GM23338 (cell line): ENCODE measurements at regions not wholly inside any gene's neighbourhood (a gene's known extent, or its start where the extent isn't known, plus 50 kb on each side); places are given as distances from the start of the nearest gene placed in this dataset.

Experiments used
- ATAC-seq: fragments of 200-7000 bp; cut with Tn5 transposase; 3 replicates; pipeline ENCODE4 v1.9.1; 2020
- DNase-seq: peaks from one replicate; pipeline ENCODE4 v3.0.0-alpha.2; 2015; ENCODE audit warnings: low spot score
- H2AFZ ChIP-seq: fragments of 200-600 bp; sonication (generic); 2 replicates; pipeline ENCODE4 v1.8.0; 2016; ENCODE audit warnings: antibody characterized with exemption, mild to moderate bottlenecking, moderate library complexity
- H3F3A ChIP-seq: fragments of 200-600 bp; sonication (generic); replicated peaks from 2 replicates; pipeline ENCODE4 v1.8.0; 2017; ENCODE audit warnings: antibody characterized with exemption, mixed run types, low read depth
- H3K27ac ChIP-seq: fragments of 200-600 bp; sonication (generic); 2 replicates; pipeline ENCODE4 v1.6.1; 2016; ENCODE audit warnings: low read depth
- H3K27me3 ChIP-seq: fragments of 200-600 bp; sonication (generic); 2 replicates; pipeline ENCODE4 v1.8.0; 2016; ENCODE audit warnings: mild to moderate bottlenecking, mixed run types, moderate library complexity; ENCODE audit not compliant: insufficient read depth
- H3K36me3 ChIP-seq: fragments of 200-600 bp; sonication (generic); 2 replicates; pipeline ENCODE4 v1.8.0; 2016; ENCODE audit warnings: mild to moderate bottlenecking; ENCODE audit not compliant: insufficient read depth
- H3K4me1 ChIP-seq: fragments of 200-600 bp; sonication (generic); 2 replicates; pipeline ENCODE4 v1.8.0; 2016; ENCODE audit warnings: mild to moderate bottlenecking, moderate library complexity; ENCODE audit not compliant: insufficient read depth
- H3K4me2 ChIP-seq: fragments of 200-600 bp; sonication (generic); 2 replicates; pipeline ENCODE4 v1.7.1; 2017; ENCODE audit warnings: mixed run types
- H3K4me3 ChIP-seq: fragments of 200-600 bp; sonication (generic); 2 replicates; pipeline ENCODE4 v1.6.1; 2016; ENCODE audit warnings: mixed run types
- H3K79me2 ChIP-seq: fragments of 200-600 bp; sonication (generic); replicated peaks from 2 replicates; pipeline ENCODE4 v1.8.0; 2017; ENCODE audit warnings: mild to moderate bottlenecking; ENCODE audit not compliant: insufficient read depth
- H3K9me2 ChIP-seq: fragments of 200-600 bp; sonication (generic); 2 replicates; pipeline ENCODE4 v1.8.0; 2017; ENCODE audit not compliant: insufficient read depth
- H4K20me1 ChIP-seq: fragments of 200-600 bp; sonication (generic); replicated peaks from 2 replicates; pipeline ENCODE4 v1.8.0; 2017; ENCODE audit warnings: mild to moderate bottlenecking; ENCODE audit not compliant: insufficient read depth
- H3K27ac Mint-ChIP-seq: 2 replicates; pipeline ENCODE4 v1.8.0; 2020; ENCODE audit warnings: inconsistent platforms, mild to moderate bottlenecking, moderate library complexity, mixed read lengths
- H3K27me3 Mint-ChIP-seq: 3 replicates; pipeline ENCODE4 v1.8.0; 2022; ENCODE audit warnings: low read depth, mild to moderate bottlenecking, moderate library complexity, mixed read lengths, inconsistent platforms; ENCODE audit not compliant: insufficient read depth, poor library complexity
- H3K36me3 Mint-ChIP-seq: 3 replicates; pipeline ENCODE4 v1.8.0; 2021; ENCODE audit warnings: low read depth, mild to moderate bottlenecking, inconsistent platforms, moderate library complexity, mixed read lengths
- H3K4me1 Mint-ChIP-seq: 3 replicates; pipeline ENCODE4 v1.8.0; 2020; ENCODE audit warnings: mild to moderate bottlenecking, inconsistent platforms, mixed read lengths
- H3K4me3 Mint-ChIP-seq: 3 replicates; pipeline ENCODE4 v1.8.0; 2021; ENCODE audit warnings: moderate library complexity, mild to moderate bottlenecking, inconsistent platforms, mixed read lengths
- H3K9me3 Mint-ChIP-seq: 3 replicates; pipeline ENCODE4 v1.8.0; 2020; ENCODE audit warnings: moderate library complexity, mild to moderate bottlenecking, inconsistent platforms, mixed read lengths
- CREB1 ChIP-seq: fragments of 250-450 bp; sonication (Bioruptor Pico); IDR thresholded peaks from 2 replicates; pipeline ENCODE4 v1.5.0; 2020; ENCODE audit warnings: low read depth, mild to moderate bottlenecking, moderate library complexity
- CTCF ChIP-seq, 2 experiments: fragments of 200-600 bp in 1 of 2; sonication (generic) in 1 of 2; conservative IDR thresholded peaks; 2 replicates each; pipeline versions ENCODE4 v1.5.1 to v1.6.1; 2016 to 2017; ENCODE audit warnings: antibody characterized with exemption in 2 of 2, low read depth in 2 of 2, mild to moderate bottlenecking in 2 of 2, moderate library complexity in 1 of 2
- ETS1 ChIP-seq: IDR thresholded peaks from 2 replicates; pipeline ENCODE4 v1.6.1; 2016; ENCODE audit warnings: antibody characterized with exemption
- EZH2 ChIP-seq: fragments of 200-600 bp; sonication (generic); IDR thresholded peaks from one replicate; pipeline ENCODE4 v1.8.0; 2017; ENCODE audit warnings: antibody characterized with exemption, mild to moderate bottlenecking, low read depth; ENCODE audit not compliant: unreplicated experiment
- NANOG ChIP-seq: IDR thresholded peaks from 2 replicates; pipeline ENCODE4 v1.6.1; 2016; ENCODE audit warnings: antibody characterized with exemption, borderline replicate concordance
- POLR2AphosphoS5 ChIP-seq: IDR thresholded peaks from 2 replicates; pipeline ENCODE4 v1.6.1; 2016; ENCODE audit warnings: antibody characterized with exemption, low read depth
- REST ChIP-seq: IDR thresholded peaks from one replicate; pipeline ENCODE4 v1.6.1; 2018; ENCODE audit warnings: antibody characterized with exemption; ENCODE audit not compliant: unreplicated experiment
- STAT1 ChIP-seq: IDR thresholded peaks from one replicate; pipeline ENCODE4 v1.6.1; 2016; ENCODE audit warnings: antibody characterized with exemption; ENCODE audit not compliant: unreplicated experiment
- ZNF114 ChIP-seq: fragments of 250-450 bp; sonication (Bioruptor Pico); IDR thresholded peaks from 2 replicates; pipeline ENCODE4 v1.5.0; 2020; ENCODE audit warnings: mild to moderate bottlenecking, moderate library complexity
- ZNF331 ChIP-seq: fragments of 250-450 bp; sonication (Bioruptor Pico); IDR thresholded peaks from 2 replicates; pipeline ENCODE4 v1.5.0; 2020; ENCODE audit warnings: low read depth, mild to moderate bottlenecking, moderate library complexity

DNA sequence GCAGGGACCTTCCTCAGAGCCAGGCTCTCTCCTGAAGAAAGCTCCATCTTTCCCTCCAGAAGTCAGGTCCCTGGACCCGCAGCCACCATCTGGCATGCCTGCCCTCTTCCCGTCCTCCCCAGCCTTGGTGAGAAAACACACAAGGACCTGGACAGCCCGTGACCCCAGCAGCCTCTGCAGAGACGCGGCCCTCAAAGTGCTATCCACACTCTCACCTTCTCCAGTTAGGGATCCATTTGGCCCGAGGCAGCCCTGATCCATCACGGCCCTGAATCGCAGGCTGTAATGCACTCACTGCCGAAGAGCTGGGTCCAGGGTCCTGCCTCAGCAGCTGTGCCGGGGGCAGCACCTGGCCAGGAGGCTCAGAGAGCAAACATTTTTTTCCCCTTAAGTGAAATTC lies 185.1 kb downstream of the OLFM1 start:
- Histone ChIP-seq H3K4me1 (no peaks in the 10 kb centered on the region), H3F3A (peaks cover 9% of the 10 kb centered on the region), H3K36me3 (no peaks in the 10 kb centered on the region), H3K4me2 (no peak overlapping the region), H3K4me3 (no peak overlapping the region), H4K20me1 (no peaks in the 10 kb centered on the region), H3K79me2 (no peaks in the 10 kb centered on the region), H3K9me2 (no peaks in the 10 kb centered on the region), H3K27me3 (no peaks in the 10 kb centered on the region), H2AFZ (no peak overlapping the region), H3K27ac (no peak overlapping the region)
- Mint-ChIP-seq H3K36me3 (no peaks in the 10 kb centered on the region), H3K27me3 (peaks cover 7% of the 10 kb centered on the region), H3K27ac (no peak overlapping the region), H3K4me1 (peaks cover 8% of the 10 kb centered on the region; the same call in 2 of the 3 replicates), H3K9me3 (no peaks in the 10 kb centered on the region; the same call in 2 of the 3 replicates), H3K4me3 (no peak overlapping the region)
- DNase-seq = no peak
- TF ChIP-seq REST = no peak
- ATAC-seq = no peak

GRCh38 chr9:135273008-135273407 lies 185.5 kb downstream of the OLFM1 start:
- no peaks in the 10 kb centered on the region; the same call in 2 of the 3 replicates for H3K9me3 Mint-ChIP-seq
- H3K4me1 Mint-ChIP-seq = peaks cover 6% of the 10 kb centered on the region; the same call in 2 of the 3 replicates
- peaks cover 6% of the 10 kb centered on the region for H3K27me3 Mint-ChIP-seq
- no peaks in the 10 kb centered on the region for H3K9me2 ChIP-seq
- H2AFZ ChIP-seq = no peak overlapping the region
- no peak overlapping the region for H3K27ac Mint-ChIP-seq
- H3K4me1 ChIP-seq = no peaks in the 10 kb centered on the region
- no peaks in the 10 kb centered on the region for H3K79me2 ChIP-seq
- H3F3A ChIP-seq = peaks cover 9% of the 10 kb centered on the region
- no peak for DNase-seq
- H4K20me1 ChIP-seq = no peaks in the 10 kb centered on the region
- no peak overlapping the region for H3K27ac ChIP-seq
- H3K4me3 Mint-ChIP-seq = no peak overlapping the region
- no peaks in the 10 kb centered on the region for H3K36me3 ChIP-seq
- H3K4me2 ChIP-seq = no peak overlapping the region
- H3K36me3 Mint-ChIP-seq = no peaks in the 10 kb centered on the region
- H3K27me3 ChIP-seq = no peaks in the 10 kb centered on the region
- ATAC-seq = no peak
- H3K4me3 ChIP-seq = no peak overlapping the region
- no peak for TF ChIP-seq EZH2
- TF ChIP-seq ETS1 = no peak
- TF ChIP-seq ZNF331 = no peak
- no peak for TF ChIP-seq ZNF114 (CRISPR knock-in tag)
- TF ChIP-seq NANOG = no peak
- TF ChIP-seq CTCF (conservative IDR thresholded peaks at IDR 0.05; ENCODE audit: low read depth in 2 of 2) = no peak
- TF ChIP-seq STAT1 = no peak
- no peak for TF ChIP-seq POLR2AphosphoS5
- no peak for TF ChIP-seq CREB1 (CRISPR knock-in tag)
